ENCODE measurements at regions not wholly inside any gene's neighbourhood (a gene's known extent, or its start where the extent isn't known, plus 50 kb on each side); places are given as distances from the start of the nearest gene placed in this dataset.

DNA sequence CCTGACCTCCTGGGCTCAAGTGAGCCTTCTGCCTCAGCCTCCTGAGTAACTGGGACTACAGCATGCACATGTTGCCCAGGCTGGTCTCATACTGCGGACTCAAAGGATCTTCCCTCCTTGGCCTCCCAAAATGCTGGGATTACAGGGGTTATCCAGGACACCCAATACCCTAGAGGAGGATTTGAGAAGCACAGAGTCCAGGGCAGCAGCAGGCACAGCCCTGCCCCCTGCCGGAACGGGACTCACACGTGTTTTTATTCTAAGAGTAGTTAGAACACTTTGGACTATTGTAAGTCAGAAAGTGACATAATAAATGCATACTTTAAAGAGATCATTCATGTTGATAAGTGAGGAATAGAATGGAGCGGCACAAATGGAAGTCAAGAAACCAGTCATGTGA is 80.2 kb downstream of the C6orf118 start:
- FAIRE-seq = no peak

DNA sequence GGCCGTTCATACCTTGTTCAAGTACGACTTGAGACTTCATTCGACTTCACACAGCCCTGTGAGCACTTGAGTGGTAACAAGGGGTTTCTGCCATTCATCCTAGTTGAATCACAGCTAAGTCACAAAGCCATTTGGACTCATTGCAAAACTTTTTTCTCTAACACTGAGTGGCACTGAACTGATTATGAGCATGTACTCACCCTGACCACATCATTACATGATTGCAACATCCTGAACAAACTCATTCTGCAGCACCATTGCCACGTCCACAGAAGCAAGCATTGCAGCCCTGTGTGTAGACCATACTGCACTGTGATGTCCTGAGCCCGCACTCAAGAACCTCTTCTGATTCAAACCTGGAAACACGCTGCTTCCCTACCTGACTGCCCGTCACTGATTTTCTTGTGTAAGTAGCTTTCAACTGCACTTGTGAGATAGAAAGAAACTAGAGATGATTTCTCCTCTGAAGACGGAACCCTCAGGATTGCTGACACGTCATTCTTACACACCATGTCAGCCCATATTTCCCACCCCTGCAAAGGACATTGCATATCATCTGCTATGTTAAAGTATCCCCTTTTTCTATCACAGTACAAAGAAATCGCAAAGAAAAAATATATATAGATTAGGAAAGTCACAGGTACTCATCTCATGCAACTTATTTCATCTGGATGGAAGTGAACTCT is 81.6 kb downstream of the C6orf118 start:
- no peak for FAIRE-seq

DNA sequence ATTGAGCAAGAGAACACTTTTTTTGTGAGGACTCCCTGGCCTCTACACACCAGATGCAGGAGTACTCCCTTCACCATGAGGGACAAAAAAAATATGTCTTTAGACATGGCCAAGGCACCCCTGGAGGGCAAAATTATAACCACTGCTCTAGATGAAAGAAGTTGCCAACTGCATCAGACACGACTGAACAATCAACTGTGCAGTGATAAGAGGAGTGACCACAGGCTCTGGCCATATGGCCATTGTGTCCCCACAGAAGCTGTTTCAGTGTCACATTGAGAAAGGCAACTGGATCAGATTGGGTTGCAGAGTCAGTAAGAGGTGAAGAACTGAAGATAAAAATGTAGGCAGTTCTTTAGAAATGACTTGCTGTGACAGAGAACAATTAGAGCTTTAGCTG is 85.7 kb downstream of the C6orf118 start:
- FAIRE-seq = no peak

- no peak for FAIRE-seq
These were observed 86.3 kb downstream of the C6orf118 start for GRCh38 chr6:165223101-165223500.

DNA sequence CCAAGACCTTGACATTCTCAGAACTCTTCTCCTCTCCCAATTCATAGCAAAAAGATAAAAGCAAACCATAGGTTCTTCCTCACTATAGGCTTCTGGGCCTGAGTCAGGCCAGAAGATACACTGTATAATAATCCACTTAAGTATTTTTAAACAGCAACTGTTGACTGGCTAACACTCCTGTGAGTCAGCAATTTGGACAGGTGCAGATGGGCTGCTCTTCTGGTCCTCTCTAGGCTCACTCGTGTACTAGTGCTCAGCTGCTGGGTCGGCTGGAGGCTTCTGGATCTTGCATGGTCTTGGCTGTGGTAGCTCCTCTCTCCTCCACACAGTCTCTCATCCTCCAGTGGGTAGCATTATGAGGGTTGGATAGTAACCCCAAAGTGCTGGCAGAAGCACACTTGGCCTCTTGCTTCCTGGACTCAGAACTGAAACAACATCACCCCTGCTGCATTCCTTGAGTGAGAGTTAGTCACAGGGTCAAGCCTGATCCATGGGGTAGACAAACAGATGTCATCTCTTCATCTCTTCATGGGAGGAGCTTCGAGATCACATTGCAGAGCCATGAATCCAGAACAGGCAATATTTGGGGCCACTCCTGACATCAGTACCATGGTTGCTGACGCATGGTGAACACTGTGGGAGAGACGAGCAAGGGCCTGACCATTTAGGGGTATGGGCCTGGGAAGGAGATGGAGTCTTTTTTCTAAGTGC is 86.9 kb downstream of the C6orf118 start:
- FAIRE-seq = no peak

DNA sequence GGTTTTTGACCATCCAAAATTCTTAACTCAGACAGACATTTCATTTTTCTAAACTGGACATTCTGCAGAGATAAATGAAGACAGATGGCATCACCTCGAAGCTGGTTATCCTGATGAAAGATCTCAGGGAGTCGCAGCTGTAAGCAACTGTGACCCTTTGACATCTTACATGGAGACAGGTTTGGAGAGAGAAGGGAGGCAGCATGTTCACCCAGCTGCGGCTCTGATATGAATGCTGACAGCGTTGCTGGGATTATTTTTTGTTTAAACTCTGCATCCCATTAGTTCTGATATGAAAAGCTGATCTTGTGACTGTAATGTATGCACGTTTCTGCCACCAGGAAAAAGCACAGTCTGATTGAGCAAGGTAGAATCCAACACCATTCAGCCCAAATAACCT is 89.4 kb downstream of the C6orf118 start:
- no peak for FAIRE-seq

DNA sequence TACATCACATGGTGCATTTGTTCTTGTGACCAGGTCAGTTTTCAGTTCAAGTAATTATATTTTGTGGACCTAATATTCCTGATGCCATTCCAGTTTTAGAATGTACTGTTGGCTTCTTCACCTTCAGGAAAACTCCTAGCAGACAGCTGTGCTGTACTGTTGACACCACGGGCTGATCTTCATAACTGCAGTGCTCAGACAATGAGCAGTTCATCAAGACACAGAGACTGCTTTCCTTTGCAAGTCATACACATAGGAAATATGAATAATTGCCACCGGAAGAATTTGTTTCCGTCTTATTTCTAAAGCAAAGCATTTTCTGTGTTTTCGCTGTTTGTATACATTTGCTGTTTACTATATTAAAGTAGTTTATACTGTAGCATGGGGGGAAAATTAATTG is 89.8 kb downstream of the C6orf118 start:
- no peak for FAIRE-seq

GRCh38 chr6:165218829-165219228 is 90.6 kb downstream of the C6orf118 start:
- no peak for FAIRE-seq

GRCh38 chr6:165206798-165207197 is 102.6 kb downstream of the C6orf118 start:
- FAIRE-seq = no peak

DNA sequence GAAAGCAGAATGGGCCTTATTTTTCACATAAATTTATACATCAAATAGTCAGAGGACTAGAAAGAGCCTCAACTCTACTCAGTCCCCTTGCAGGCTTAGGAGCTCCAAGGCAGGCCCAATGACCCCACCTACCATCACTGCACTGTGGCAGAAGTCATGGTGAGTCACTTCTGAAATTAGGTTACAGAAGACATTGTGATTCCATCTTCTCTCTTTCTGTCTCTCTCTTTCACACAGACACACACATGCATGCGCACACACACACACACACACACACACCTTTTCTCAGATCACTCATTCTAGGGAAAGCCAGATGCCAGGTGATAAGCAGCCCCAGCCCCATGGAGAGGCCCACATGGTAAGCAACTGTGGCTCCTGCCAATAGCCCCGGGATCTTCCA is 103.8 kb downstream of the C6orf118 start:
- no peak for FAIRE-seq

GRCh38 chr6:165204807-165205545 is 104.4 kb downstream of the C6orf118 start:
- no peak for FAIRE-seq

DNA sequence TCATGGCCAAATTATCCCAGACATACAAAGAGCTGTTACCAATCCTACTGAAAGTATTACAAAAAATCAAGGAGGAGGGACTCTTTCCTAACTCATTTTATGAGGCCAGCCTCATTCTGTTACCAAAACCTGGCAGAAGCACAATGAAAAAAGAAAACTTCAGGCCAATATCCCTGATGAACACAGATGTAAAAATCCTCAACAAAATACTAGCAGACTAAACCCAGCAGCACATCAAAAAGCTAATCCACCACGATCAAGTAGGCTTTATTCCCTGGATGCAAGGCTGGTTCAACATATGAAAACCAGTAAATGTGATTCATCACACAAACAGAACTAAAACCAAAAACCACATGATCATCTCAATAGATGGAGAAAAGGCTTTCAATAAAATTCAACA is 109.2 kb downstream of the C6orf118 start:
- FAIRE-seq = no peak

- no peak for FAIRE-seq
These were observed 117.9 kb downstream of the C6orf118 start for GRCh38 chr6:165191461-165191860.

- no peak for FAIRE-seq
These were observed 122.8 kb downstream of the C6orf118 start for GRCh38 chr6:165186441-165187205.

DNA sequence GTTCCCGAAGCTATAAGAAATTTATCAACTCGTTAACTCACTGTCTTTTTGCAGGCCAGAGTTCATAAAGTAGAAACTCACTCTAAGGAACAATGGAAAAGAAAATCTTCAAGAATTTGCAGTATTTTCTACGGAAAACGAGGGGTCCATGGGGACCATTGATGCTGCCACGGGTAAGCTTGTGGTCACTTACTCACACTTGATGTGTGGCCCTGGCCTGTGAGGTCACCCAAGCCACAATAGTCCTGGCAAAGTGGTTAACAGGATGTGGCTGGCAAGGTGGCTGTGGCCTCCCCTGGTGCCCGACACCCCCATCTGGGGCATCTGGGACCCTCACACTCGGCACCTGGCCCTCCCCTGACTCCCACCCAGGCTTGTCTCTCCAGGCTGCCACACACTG is 123.4 kb downstream of the C6orf118 start:
- FAIRE-seq = no peak

- no peak for FAIRE-seq
These were observed 125.0 kb downstream of the C6orf118 start for GRCh38 chr6:165184192-165184979.

DNA sequence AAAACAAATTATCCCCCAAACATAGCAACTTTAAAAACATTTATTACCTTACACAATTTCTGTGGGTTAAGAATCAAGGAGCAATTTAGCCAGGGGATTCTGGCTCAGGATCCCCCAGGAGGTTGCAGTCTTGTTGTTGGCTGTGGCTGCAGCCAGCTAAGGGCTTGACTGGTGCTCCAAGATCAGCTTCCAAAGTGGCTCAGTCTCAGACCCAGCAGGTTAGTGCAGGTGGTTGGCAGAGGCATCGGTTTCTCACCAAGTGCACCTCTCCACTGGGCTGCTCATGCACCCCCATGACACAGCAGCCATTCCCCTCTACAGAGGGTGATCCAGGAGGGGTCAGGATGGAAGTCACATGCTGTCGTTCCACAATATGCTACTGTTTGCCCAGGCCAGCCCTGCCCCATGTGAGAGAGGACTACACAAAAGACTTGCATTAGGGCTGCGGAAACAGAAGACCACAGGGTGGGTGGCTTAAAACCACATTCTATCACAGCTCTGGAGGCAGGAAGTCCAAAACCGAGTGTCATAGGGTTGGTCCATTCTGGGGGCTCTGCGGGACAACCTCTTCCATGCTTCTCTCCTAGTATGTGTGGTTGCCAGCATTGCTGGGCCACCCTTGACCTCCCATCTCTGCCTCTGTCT is 125.8 kb downstream of the C6orf118 start:
- FAIRE-seq = no peak

DNA sequence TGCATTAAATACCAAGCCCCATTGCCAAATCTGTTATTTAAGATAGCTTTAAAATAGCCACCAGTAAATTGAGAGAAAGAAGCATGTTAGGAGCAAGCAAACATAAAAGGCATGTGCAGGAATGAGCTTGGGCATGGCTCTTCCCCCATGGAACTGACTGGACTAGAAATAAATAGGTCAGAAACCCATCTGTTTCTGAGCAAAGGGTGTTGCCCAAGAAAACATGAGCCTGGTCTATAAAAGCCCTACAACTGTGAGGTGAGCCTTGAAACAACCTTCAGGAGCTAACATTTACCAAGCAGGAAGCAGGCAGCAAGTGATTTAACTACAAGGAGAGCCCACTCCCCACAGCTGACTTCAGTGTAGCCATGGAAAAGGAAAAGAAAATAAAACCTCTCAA is 126.3 kb downstream of the C6orf118 start:
- no peak for FAIRE-seq

DNA sequence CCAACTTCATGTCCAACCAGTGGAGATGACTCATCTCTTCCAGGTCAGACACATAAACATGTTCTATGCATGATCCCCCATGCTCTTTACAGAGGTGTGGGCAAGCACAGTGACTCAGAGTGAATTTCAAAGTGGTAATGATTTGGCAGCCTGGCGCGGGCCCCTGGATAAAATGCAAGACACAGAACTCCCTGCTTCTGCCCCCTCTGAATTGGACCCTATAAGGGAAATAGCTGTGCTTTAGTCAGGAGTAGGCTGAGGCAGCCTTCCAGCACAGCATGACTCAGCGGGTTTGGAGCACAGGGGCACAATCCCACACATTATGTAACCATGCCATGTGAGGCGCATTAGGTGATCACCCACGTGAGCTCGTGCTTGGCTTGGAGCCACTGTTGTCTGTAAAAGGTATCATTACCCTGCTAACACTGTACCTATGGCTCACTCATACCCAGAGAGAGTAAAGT is 127.4 kb downstream of the C6orf118 start:
- no peak for FAIRE-seq

GRCh38 chr6:165178056-165178455 is 131.3 kb downstream of the C6orf118 start:
- FAIRE-seq = no peak

- no peak for FAIRE-seq
These were observed 135.9 kb downstream of the C6orf118 start for GRCh38 chr6:165173484-165173883.

GRCh38 chr6:165167861-165168260 is 141.5 kb downstream of the C6orf118 start:
- FAIRE-seq = no peak

All from G401.6 (cell line).